ENCODE measurements at regions not wholly inside any gene's neighbourhood (a gene's known extent, or its start where the extent isn't known, plus 50 kb on each side); places are given as distances from the start of the nearest gene placed in this dataset.
A peak's percentile ranks its signal among the peaks of the same experiment; 100 is the strongest.

- peak; percentile 88 for DNase-seq (ENCODE audit: low spot score)
- no peaks in the 10 kb centered on the region for H3K4me1 ChIP-seq
- TF ChIP-seq CTCF (IDR thresholded peaks at IDR 0.05): peak; percentile 84 to 85
Measured at GRCh38 chr6:79813854-79814709, 133.3 kb downstream of the ELOVL4 start.

GRCh38 chr6:79813143-79813850 lies 134.1 kb downstream of the ELOVL4 start:
- H3K27me3 ChIP-seq: no peaks in the 10 kb centered on the region
- no peak for TF ChIP-seq CTCF (IDR thresholded peaks at IDR 0.05)
- H3K4me3 ChIP-seq: no peak overlapping the region
- H3K36me3 ChIP-seq: no peaks in the 10 kb centered on the region
- H3K4me1 ChIP-seq: no peaks in the 10 kb centered on the region
- no peak overlapping the region for H3K27ac ChIP-seq
- no peak for DNase-seq (ENCODE audit: low spot score)
- H3K9me3 ChIP-seq: no peaks in the 10 kb centered on the region

More at GRCh38 chr6:79813854-79814709, 133.3 kb downstream of the ELOVL4 start:
- no peaks in the 10 kb centered on the region for H3K27me3 ChIP-seq
- H3K36me3 ChIP-seq: no peaks in the 10 kb centered on the region
- no peak overlapping the region for H3K4me3 ChIP-seq
- H3K9me3 ChIP-seq: no peaks in the 10 kb centered on the region
- H3K27ac ChIP-seq: no peak overlapping the region

GRCh38 chr6:79812195-79812594 lies 135.2 kb downstream of the ELOVL4 start:
- Histone ChIP-seq H3K27ac (no peak overlapping the region), H3K4me1 (no peaks in the 10 kb centered on the region), H3K27me3 (no peaks in the 10 kb centered on the region), H3K9me3 (no peaks in the 10 kb centered on the region), H3K36me3 (no peaks in the 10 kb centered on the region), H3K4me3 (no peak overlapping the region)
- no peak for DNase-seq (ENCODE audit: low spot score)
- TF ChIP-seq CTCF (IDR thresholded peaks at IDR 0.05): no peak

GRCh38 chr6:79810871-79811270 lies 136.5 kb downstream of the ELOVL4 start:
- TF ChIP-seq CTCF (IDR thresholded peaks at IDR 0.05): no peak
- no peaks in the 10 kb centered on the region for H3K4me1 ChIP-seq
- no peak for DNase-seq (ENCODE audit: low spot score)
- no peaks in the 10 kb centered on the region for H3K27me3 ChIP-seq
- H3K4me3 ChIP-seq: no peak overlapping the region
- no peak overlapping the region for H3K27ac ChIP-seq
- no peaks in the 10 kb centered on the region for H3K36me3 ChIP-seq
- H3K9me3 ChIP-seq: no peaks in the 10 kb centered on the region

- DNase-seq (ENCODE audit: low spot score): no peak
- H3K4me3 ChIP-seq: no peak overlapping the region
- H3K27me3 ChIP-seq: no peaks in the 10 kb centered on the region
- no peaks in the 10 kb centered on the region for H3K36me3 ChIP-seq
- no peaks in the 10 kb centered on the region for H3K4me1 ChIP-seq
- TF ChIP-seq CTCF (IDR thresholded peaks at IDR 0.05): no peak
- H3K9me3 ChIP-seq: no peaks in the 10 kb centered on the region
- no peak overlapping the region for H3K27ac ChIP-seq
Measured at GRCh38 chr6:79810185-79810705, 137.1 kb downstream of the ELOVL4 start.

Measured in right atrium auricular region (tissue), 2 donors.